GOT3 (cell line): ENCODE measurements at regions not wholly inside any gene's neighbourhood (a gene's known extent, or its start where the extent isn't known, plus 50 kb on each side); places are given as distances from the start of the nearest gene placed in this dataset.

ENCODE experiments used
- DNase-seq: peaks from one replicate; lab custom pipeline; 2025; ENCODE audit warnings: mixed read lengths; lab: John Stamatoyannopoulos, UW

- DNase-seq = no peak
Measured at GRCh38 chr2:122873951-122874350, 1118.5 kb downstream of the TSN start.

DNA sequence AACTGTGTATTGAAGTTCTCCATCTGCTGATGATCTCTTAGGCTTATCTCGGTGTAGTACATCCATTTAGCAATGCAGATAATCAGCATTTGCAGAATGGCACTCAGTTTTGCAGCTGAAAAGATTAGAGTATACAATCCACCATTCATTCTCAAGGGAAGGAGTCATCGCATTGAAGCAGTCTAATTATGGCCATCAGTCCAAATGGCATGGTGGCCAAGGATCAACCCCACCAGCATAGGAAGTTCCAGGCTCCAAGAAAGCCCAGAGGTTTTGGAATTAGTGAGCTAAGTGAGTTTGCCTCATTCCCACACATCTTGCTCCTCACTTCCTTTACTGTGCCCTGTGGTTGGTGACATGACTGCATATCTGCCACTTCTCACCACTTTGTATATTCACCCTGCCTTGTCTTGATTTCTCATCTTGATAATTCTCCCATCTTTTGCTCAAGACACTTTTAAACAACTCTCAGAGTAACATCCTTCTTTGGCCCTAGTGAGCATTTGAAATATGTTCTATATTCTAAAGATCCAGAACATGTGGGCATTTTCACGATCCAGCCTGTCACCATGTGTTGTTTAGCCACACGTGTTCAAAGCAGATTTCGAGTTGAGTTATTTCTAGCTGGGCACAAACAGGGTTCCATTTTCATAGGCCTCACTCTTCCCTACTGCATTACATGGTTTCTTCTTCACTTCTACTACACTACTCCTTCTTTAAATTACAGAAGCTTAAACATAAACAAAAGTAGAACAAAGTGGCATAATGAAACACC lies 1119.8 kb downstream of the TSN start:
- DNase-seq = no peak

- DNase-seq = no peak
Measured at GRCh38 chr2:122883849-122884248, 1128.4 kb downstream of the TSN start.

GRCh38 chr2:122884889-122885288 lies 1129.4 kb downstream of the TSN start:
- no peak for DNase-seq

DNA sequence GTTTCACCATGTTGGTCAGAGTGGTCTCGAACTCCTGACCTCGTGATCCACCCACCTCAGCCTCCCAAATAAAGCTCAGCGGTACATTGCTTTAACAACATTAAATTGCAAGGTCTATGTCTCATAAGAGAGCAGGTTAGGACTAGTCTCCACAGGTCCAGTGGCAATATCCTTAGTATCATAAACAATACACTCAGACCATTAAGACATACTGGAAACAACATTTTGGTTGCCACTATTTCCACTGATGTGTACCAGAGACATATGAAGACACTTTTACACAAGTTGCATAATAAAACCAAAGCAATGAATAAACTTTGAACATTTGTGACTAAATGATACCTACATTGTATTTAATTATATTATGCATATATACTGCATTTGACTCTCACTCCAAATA lies 1130.0 kb downstream of the TSN start:
- DNase-seq = no peak

- no peak for DNase-seq
Measured at GRCh38 chr2:122886479-122887145, 1131.2 kb downstream of the TSN start.

DNA sequence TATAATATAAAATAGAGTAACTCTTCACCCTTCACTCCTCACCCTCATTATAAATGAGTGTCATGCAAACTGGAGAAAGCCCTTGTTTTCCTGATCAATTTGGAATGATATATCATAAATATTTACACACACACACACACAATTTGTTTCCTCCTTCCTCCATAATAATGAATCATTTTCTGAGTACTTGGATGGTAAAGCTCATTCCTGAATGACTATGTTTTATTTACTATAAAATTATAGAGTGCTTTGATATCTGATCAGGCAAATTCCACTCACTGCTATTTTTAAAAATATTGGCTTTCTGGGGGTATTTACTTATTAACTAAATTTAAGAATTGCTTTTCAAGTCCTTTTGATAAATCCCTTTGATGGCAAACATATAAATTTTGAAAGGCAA lies 1125.5 kb upstream of the CNTNAP5 start:
- DNase-seq = no peak

DNA sequence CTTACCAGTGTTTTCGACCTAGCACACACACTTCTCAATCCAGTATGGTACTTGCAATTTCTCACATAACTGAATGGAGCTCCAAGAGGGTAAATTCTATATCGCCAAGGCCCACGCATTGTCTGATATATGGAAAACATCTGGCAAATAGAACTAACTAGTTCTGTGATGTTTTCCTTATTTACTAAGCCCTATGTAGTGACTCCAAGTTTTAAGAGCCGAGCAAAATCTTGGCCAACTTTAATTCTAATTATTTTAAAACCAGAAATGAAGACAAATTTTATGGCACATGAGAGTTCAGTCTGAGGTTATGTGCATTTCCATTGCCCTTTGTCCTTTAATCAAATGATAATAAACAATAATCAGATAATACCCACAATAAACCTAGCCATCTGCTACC lies 1119.7 kb upstream of the CNTNAP5 start:
- no peak for DNase-seq

- no peak for DNase-seq
Measured at GRCh38 chr2:122908159-122908558, 1116.9 kb upstream of the CNTNAP5 start.

DNA sequence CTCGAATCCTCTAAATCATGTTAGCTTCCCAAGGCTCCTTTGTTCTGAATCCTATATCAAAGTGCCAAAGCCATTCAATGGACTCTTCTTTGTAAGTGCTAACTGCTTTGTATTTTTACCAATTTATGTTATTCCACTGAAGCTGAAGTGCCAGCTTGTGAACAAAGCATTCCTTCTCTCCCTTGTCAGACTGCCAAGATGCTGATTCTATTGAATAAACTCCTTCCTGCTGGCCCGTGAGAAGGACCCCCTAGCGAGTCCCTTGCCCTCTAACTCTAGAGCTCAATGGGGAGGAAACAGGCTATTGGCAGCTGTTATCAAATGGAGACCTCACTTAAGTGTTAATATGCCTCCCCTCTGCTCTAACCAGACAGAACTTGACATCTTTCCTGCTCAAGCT lies 1097.9 kb upstream of the CNTNAP5 start:
- no peak for DNase-seq

DNA sequence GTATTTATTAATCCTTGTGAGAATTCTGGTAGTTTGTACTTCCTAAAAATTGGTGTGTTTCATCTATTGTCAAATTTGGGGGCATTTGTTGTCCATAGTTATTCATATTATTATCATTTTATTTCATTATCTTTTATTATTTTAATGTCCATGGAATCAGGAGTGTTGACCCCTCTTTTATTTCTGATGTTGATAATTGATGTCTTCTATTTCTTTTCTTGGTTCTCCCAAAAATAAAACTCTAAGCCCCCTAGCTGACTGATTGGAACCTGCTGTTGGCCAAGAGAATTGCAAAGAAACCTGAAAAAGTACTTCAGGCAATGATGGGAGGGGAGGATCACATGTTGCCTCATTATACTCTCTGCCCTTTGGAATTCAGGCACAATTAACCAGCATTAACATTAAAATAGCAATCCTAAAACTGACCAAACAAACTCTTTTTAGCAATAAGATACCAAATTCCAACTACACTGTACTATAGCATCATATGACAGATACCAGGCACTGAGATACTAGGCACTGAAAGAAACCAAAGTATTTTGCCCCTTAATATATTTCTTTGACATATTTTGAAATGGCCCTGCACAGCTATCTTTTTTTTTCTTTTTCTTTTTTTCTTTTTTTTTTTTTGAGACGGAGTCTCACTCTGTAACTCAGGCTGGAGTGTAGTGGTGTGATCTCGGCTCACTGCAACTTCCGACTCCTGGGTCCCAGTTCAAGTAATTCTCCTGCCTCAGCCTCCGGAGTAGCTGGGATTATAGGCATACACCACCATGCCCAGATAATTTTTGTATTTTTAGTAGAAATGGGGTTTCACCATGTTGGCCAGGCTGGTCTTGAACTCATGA lies 1097.2 kb upstream of the CNTNAP5 start:
- DNase-seq = no peak

DNA sequence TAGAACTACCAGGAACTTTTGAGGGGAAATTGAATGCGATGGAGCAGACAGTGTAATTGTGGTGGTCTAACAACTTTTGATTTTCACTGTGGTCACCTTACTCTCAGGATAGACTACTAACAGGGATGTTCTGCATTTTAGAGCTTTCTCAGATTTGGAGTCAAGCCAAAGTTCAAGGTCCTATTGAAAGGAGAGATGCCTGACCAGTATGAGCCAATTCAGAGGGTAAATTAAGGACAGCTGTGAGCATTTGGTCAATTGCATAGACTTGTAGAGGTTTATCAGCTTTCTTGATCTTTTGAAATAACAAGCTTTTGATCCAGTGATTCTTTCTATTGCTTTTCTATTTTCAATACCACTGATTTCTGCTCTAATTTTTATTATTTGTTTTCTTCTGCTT lies 1095.7 kb upstream of the CNTNAP5 start:
- no peak for DNase-seq

DNA sequence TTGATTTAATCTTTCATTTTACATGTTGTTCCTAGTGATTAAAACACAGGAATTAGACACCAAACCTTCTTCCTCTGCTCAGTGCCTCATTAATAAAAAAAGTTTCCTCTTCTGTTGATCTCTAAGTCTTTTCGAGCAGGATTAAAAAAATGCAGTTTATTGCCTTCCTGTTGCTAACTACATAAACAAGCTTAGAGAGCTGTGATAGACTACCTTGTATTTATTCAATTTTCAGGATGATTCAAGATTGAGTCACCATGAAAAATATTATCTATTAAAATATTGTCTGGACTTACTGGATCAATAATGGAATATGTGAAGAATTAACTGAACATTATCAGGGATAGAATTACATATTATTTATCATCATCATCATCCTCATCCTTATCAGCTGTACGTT lies 1089.6 kb upstream of the CNTNAP5 start:
- no peak for DNase-seq

- DNase-seq = no peak
Measured at GRCh38 chr2:122939796-122940195, 1085.3 kb upstream of the CNTNAP5 start.

- no peak for DNase-seq
Measured at GRCh38 chr2:122949523-122949922, 1075.6 kb upstream of the CNTNAP5 start.

GRCh38 chr2:122955776-122956175 lies 1069.3 kb upstream of the CNTNAP5 start:
- no peak for DNase-seq

DNA sequence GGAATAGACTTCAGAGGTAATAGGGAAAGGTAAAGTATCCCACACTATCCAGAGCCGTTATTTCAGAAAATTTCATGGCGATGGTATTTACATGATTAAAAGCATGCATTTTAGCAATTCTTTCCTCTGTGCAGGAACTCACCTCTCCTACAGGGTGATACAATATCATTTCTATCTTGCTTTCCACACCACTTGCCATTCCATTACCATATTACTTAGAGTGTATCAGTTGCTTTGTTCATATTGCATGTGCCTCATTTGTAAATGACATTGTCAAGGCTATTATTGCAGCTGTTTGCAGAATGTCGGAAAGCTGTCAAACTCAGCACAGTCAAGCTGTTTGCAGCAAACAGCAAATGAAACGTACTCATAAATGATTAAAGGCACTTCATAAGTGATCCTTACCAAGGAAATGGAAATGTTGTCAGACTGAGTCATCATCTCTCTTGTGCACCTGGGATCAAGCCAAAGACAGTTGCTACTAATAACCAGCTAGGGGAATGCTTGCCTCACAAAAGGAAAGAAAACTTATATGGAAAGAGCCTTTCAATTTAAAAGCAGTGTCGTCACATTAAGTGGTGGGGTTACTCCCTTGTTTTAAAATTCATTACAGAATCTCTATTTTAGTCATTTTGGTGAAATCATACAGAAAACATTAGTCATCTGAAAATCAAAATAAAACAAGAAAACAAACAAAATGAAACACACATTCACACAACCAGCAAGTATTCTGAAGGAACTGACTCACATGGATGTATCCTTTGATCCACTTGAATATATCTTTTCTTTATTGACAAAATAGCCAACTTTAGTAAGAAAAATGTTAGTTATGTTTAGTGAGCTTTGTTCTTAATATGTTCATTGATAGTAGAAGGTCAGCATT lies 1064.1 kb upstream of the CNTNAP5 start:
- DNase-seq = no peak

DNA sequence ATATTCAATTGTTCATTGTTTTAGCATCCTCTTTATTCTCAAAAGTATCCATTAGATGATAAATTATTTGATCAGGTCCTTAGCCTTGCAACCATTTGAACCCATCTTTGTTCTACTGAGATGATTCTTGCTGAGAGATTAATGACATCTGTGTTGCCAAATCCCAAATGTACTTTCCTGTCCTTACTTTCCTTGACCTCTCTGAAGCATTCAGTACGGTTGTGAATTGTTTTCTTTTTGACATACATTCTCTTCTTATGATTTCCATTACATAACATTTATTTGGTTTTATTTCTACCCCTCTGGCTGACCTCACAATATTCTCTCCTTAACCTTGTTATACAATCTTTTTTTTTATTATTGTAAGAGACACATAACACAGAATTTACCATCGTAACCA lies 1058.6 kb upstream of the CNTNAP5 start:
- DNase-seq = no peak

- DNase-seq = no peak
Measured at GRCh38 chr2:122977580-122977979, 1047.5 kb upstream of the CNTNAP5 start.

GRCh38 chr2:122980671-122981070 lies 1044.4 kb upstream of the CNTNAP5 start:
- DNase-seq = no peak

DNA sequence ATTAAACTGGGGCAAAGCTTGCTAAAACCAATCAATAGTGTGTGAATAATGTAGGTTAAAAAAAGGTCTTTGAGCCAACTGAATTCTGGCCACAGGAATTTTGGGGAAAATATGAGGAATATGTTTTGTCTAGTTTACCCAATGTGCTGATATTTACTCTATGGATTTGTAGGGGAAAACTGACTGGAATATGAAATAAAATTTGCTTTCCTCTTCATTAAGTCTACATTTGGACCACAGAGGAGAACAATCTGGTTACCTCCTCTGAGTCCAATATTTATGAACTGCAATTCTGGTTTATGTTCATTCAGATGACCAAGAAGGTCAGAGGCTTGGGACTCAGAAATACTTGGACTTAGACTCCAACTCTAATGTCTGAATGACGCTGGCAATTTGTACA lies 1042.2 kb upstream of the CNTNAP5 start:
- DNase-seq = no peak
